GM12878 (cell line): ENCODE measurements at regions not wholly inside any gene's neighbourhood (a gene's known extent, or its start where the extent isn't known, plus 50 kb on each side); places are given as distances from the start of the nearest gene placed in this dataset.

Experiments
- ATAC-seq: fragments of 200-7000 bp; cut with Tn5 transposase; 3 replicates; pipeline ENCODE4 v1.9.1; 2020; ENCODE audit warnings: mild to moderate bottlenecking, moderate library complexity
- BruUV-seq: library from RNA; stranded (reverse); fragments of 400-500 nt; replicated peaks from 2 replicates; lab custom pipeline; 2021; lab: Mats Ljungman, UMichigan
- CTCF ChIA-PET: fragments of 300-600 bp; sonication (Branson Sonifier 250); formaldehyde crosslinking; extraction: SDS; loops from one replicate; lab custom pipeline; 2021; ENCODE audit warnings: inconsistent platforms; lab: Yijun Ruan, JAX
- POLR2A ChIA-PET: fragments of 350-600 bp; formaldehyde crosslinking; extraction: SDS; loops from one replicate; lab custom pipeline; 2021; ENCODE audit warnings: inconsistent platforms; lab: Charles Lee
- RAD21 ChIA-PET: fragments of 300-600 bp; sonication (Branson Sonifier 250); formaldehyde crosslinking; loops from one replicate; lab custom pipeline; 2023; ENCODE audit warnings: antibody characterized with exemption; ENCODE audit not compliant: unreplicated experiment; lab: Charles Lee
- SMC1A ChIA-PET: fragments of 300-600 bp; sonication (Branson Sonifier 250); formaldehyde crosslinking; loops from one replicate; lab custom pipeline; 2023; ENCODE audit not compliant: unreplicated experiment, uncharacterized antibody; lab: Charles Lee
- DNase-seq: peaks from one replicate; pipeline ENCODE4 v3.0.0-alpha.2; 2011; ENCODE audit warnings: low read depth, low spot score
- FAIRE-seq: peaks from 3 replicates; lab custom pipeline; 2011; peaks lifted over from hg19 to GRCh38; lab: Jason Lieb, UNC
- H2AFZ ChIP-seq: 2 replicates; pipeline ENCODE4 v1.6.0; 2011; ENCODE audit warnings: low read depth, low read length, control low read depth; ENCODE audit not compliant: control insufficient read depth
- H3K27ac ChIP-seq: 2 replicates; pipeline ENCODE4 v1.5.1; 2011; ENCODE audit warnings: control low read depth; ENCODE audit not compliant: control insufficient read depth, insufficient read depth
- H3K27me3 ChIP-seq, 2 experiments: replicated peaks in 1 of 2; 2 replicates each; pipeline versions ENCODE4 v1.6.0 to v1.6.1; 2011; ENCODE audit warnings: low read length in 1 of 2; ENCODE audit not compliant: control insufficient read depth in 2 of 2, insufficient read depth in 2 of 2
- H3K36me3 ChIP-seq, 2 experiments: 2 replicates each; pipeline ENCODE4 v1.5.1; 2011; ENCODE audit warnings: low read length in 1 of 2; ENCODE audit not compliant: control insufficient read depth in 2 of 2, insufficient read depth in 2 of 2
- H3K4me1 ChIP-seq: 2 replicates; pipeline ENCODE4 v1.6.1; 2011; ENCODE audit warnings: mild to moderate bottlenecking, low read length, moderate library complexity, mixed read lengths; ENCODE audit not compliant: control insufficient read depth, insufficient read depth
- H3K4me2 ChIP-seq: 2 replicates; pipeline ENCODE4 v1.6.0; 2011; ENCODE audit warnings: control low read depth; ENCODE audit not compliant: control insufficient read depth, insufficient read depth
- H3K4me3 ChIP-seq: fragments of 200-600 bp; sonication (generic); 2 replicates; pipeline ENCODE4 v1.5.1; 2016
- H3K79me2 ChIP-seq: 2 replicates; pipeline ENCODE4 v1.6.0; 2011; ENCODE audit warnings: low read length; ENCODE audit not compliant: control insufficient read depth, insufficient read depth
- H3K9ac ChIP-seq: 2 replicates; pipeline ENCODE4 v1.8.0; 2011; ENCODE audit warnings: low read length, control low read depth, mixed read lengths; ENCODE audit not compliant: control insufficient read depth, insufficient read depth
- H3K9me3 ChIP-seq: replicated peaks from 3 replicates; pipeline ENCODE4 v1.5.1; 2011; ENCODE audit warnings: mild to moderate bottlenecking, low read length; ENCODE audit not compliant: control insufficient read depth, insufficient read depth
- H4K20me1 ChIP-seq: 2 replicates; pipeline ENCODE4 v1.6.0; 2011; ENCODE audit not compliant: control insufficient read depth, insufficient read depth
- CEBPZ ChIP-seq: fragments of 150-350 bp; IDR thresholded peaks from 2 replicates; pipeline ENCODE4 v1.6.1; 2016; ENCODE audit warnings: low read depth, low read length
- CREB1 ChIP-seq: IDR thresholded peaks from 2 replicates; pipeline ENCODE4 v1.6.1; 2012; ENCODE audit warnings: low read depth, mild to moderate bottlenecking, inconsistent platforms
- CUX1 ChIP-seq: IDR thresholded peaks from 2 replicates; pipeline ENCODE4 v1.6.1; 2012; ENCODE audit warnings: improper control_type of control experiment, low read depth, low read length; ENCODE audit not compliant: insufficient replicate concordance
- MEF2B ChIP-seq: fragments of 450-650 bp; IDR thresholded peaks from 2 replicates; pipeline ENCODE4 v1.6.1; 2018; ENCODE audit warnings: mild to moderate bottlenecking, moderate library complexity; ENCODE audit not compliant: partially characterized antibody, poor library complexity, severe bottlenecking
- RCOR1 ChIP-seq: conservative IDR thresholded peaks from 2 replicates; pipeline ENCODE4 v1.6.1; 2012; ENCODE audit warnings: low read depth, low read length, improper control_type of control experiment
- TARDBP ChIP-seq: IDR thresholded peaks from 2 replicates; pipeline ENCODE4 v1.6.1; 2016; ENCODE audit warnings: borderline replicate concordance
- WGBS: methylation state at CpG from one replicate; pipeline ENCODE4 v1.1.6; 2016; ENCODE audit warnings: low lambda C conversion rate; ENCODE audit not compliant: insufficient replicate concordance, insufficient coverage; ENCODE audit errors: missing lambda C conversion rate; 5-methylcytosine and 5-hydroxymethylcytosine counted together
- in situ Hi-C: fragments of 300-500 bp; cut with MboI; formaldehyde crosslinking; loops from 9 replicates; pipeline ENCODE4 v1.14.3; 2018; ENCODE audit warnings: mixed read lengths
- intact Hi-C: fragments of 100-400 bp; cut with micrococcal nuclease; formaldehyde crosslinking; loops from one replicate; pipeline ENCODE4 v1.14.2; 2022; ENCODE audit not compliant: unreplicated experiment

GRCh38 chr10:78224602-78225001 is 190.9 kb downstream of the RPS24 start (continued):
- TF ChIP-seq CEBPZ = no peak
- TF ChIP-seq CREB1 = no peak
- no peak for TF ChIP-seq RCOR1
- TF ChIP-seq, all 136 proteins: peak for 0

GRCh38 chr10:78225594-78225993 is 191.9 kb downstream of the RPS24 start:
- FAIRE-seq = no peak
- ChIA-PET RAD21 (no interaction called here), POLR2A (no interaction called here)
- no peak overlapping the region for H3K9ac ChIP-seq
- no peak for TF ChIP-seq MEF2B
- no peak for TF ChIP-seq CUX1
- no peak for TF ChIP-seq TARDBP
- TF ChIP-seq, all 136 proteins: peak for 0
- no TSS peak for BruUV-seq
- H3K9me3 ChIP-seq = no peaks in the 10 kb centered on the region; the same call in 2 of the 3 replicates
- DNase-seq = no peak
- H2AFZ ChIP-seq = no peak overlapping the region
- H3K4me2 ChIP-seq = no peak overlapping the region
- WGBS = 41% methylated on average over 10 of the region's 10 CpGs
- in situ Hi-C loops = no loop called here
- no peaks in the 10 kb centered on the region for H3K36me3 ChIP-seq
- H3K27ac ChIP-seq = no peak overlapping the region
- peaks cover 0 to 3% of the 10 kb centered on the region in 2 experiments; a peak in 1 of 4 replicates for H3K27me3 ChIP-seq
- no peak for ATAC-seq
- ChIA-PET CTCF (no interaction called here), SMC1A (no interaction called here)
- H4K20me1 ChIP-seq = no peaks in the 10 kb centered on the region
- intact Hi-C loops = no loop called here
- H3K4me1 ChIP-seq = no peaks in the 10 kb centered on the region
- H3K79me2 ChIP-seq = no peaks in the 10 kb centered on the region
- no peak overlapping the region for H3K4me3 ChIP-seq
